ENCODE measurements at regions not wholly inside any gene's neighbourhood (a gene's known extent, or its start where the extent isn't known, plus 50 kb on each side); places are given as distances from the start of the nearest gene placed in this dataset.

- H3K36me3 ChIP-seq: no peaks in the 10 kb centered on the region
- H3K4me3 ChIP-seq: no peak overlapping the region
- H3K4me1 ChIP-seq (ENCODE audit: insufficient read depth): peaks cover 2% of the 10 kb centered on the region
- no peaks in the 10 kb centered on the region for H3K9me3 ChIP-seq
- TF ChIP-seq, protein P1, sequence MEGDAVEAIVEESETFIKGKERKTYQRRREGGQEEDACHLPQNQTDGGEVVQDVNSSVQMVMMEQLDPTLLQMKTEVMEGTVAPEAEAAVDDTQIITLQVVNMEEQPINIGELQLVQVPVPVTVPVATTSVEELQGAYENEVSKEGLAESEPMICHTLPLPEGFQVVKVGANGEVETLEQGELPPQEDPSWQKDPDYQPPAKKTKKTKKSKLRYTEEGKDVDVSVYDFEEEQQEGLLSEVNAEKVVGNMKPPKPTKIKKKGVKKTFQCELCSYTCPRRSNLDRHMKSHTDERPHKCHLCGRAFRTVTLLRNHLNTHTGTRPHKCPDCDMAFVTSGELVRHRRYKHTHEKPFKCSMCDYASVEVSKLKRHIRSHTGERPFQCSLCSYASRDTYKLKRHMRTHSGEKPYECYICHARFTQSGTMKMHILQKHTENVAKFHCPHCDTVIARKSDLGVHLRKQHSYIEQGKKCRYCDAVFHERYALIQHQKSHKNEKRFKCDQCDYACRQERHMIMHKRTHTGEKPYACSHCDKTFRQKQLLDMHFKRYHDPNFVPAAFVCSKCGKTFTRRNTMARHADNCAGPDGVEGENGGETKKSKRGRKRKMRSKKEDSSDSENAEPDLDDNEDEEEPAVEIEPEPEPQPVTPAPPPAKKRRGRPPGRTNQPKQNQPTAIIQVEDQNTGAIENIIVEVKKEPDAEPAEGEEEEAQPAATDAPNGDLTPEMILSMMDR (IDR thresholded peaks at IDR 0.05): no peak
- no peak for TF ChIP-seq POLR2A (IDR thresholded peaks at IDR 0.05)
- TF ChIP-seq EP300 (IDR thresholded peaks at IDR 0.05): no peak
- WGBS, 3 donors: 49 to 61% (median 53%) methylated on average over 3 of the region's 3 CpGs
- intact Hi-C loops (cut with DNase I): no loop called here
- no peak for DNase-seq
- H3K27me3 ChIP-seq: no peaks in the 10 kb centered on the region
- no peak overlapping the region for H3K27ac ChIP-seq
Observed at GRCh38 chr1:82810601-82811000, 1009.9 kb downstream of the ADGRL2 start.

DNA sequence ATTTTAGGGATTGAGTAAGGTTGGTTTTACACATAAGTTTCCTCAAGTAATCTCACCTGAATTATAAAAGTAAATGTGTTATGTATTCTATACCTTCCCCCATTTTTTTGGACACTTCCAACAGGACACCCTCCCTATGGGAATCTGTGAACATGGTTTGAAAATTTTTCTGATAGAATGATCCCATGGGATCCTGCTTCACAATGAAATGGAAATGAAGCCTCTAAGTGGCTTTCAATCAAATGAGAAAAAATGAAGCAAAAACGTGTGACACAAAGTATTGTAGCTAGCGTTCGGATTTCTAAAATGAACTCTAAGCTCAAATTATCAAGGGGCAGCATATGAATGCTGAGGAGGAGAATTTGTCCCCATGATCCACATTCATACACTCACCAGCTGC is 1006.8 kb downstream of the ADGRL2 start:
- Histone ChIP-seq H3K36me3 (no peaks in the 10 kb centered on the region), H3K4me1 (ENCODE audit: insufficient read depth) (no peaks in the 10 kb centered on the region), H3K27me3 (no peaks in the 10 kb centered on the region), H3K27ac (no peak overlapping the region), H3K4me3 (no peak overlapping the region), H3K9me3 (no peaks in the 10 kb centered on the region)
- WGBS, 3 donors: 89 to 91% (median 89%) methylated on average over 3 of the region's 3 CpGs
- intact Hi-C loops (cut with DNase I): no loop called here
- TF ChIP-seq POLR2A (IDR thresholded peaks at IDR 0.05) (no peak), EP300 (IDR thresholded peaks at IDR 0.05) (no peak)
- TF ChIP-seq, protein P1 (IDR thresholded peaks at IDR 0.05): no peak
- no peak for DNase-seq

DNA sequence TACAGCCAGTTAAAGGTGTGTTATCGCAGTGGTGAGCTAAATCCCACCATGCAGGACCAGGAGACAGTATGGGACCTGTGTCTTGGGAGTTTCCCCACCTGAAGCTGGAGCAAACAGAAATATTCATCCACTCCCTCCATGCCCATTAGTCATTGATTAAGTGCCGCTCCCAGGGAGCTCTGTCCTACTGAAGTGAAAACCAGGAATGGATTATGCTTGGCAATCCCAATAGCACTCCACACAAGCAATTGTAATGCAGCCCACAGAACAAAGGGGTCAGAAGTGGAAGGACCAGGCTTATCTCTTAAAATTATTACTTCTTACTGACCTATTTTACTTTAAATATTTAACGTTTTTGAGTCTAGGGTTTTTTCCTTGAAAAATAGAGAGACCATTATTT is 1005.4 kb downstream of the ADGRL2 start:
- no peak overlapping the region for H3K4me3 ChIP-seq
- H3K27me3 ChIP-seq: no peaks in the 10 kb centered on the region
- no peaks in the 10 kb centered on the region for H3K9me3 ChIP-seq
- H3K4me1 ChIP-seq (ENCODE audit: insufficient read depth): no peaks in the 10 kb centered on the region
- intact Hi-C loops (cut with DNase I): no loop called here
- no peak overlapping the region for H3K27ac ChIP-seq
- WGBS, 3 donors: 80 to 83% (median 82%) methylated on average over 3 of the region's 3 CpGs
- no peak for DNase-seq
- no peak for TF ChIP-seq EP300 (IDR thresholded peaks at IDR 0.05)
- TF ChIP-seq, protein P1 (IDR thresholded peaks at IDR 0.05): no peak
- no peak for TF ChIP-seq POLR2A (IDR thresholded peaks at IDR 0.05)
- H3K36me3 ChIP-seq: no peaks in the 10 kb centered on the region

GRCh38 chr1:82801176-82801575 is 1000.4 kb downstream of the ADGRL2 start:
- Histone ChIP-seq H3K36me3 (no peaks in the 10 kb centered on the region), H3K9me3 (no peaks in the 10 kb centered on the region), H3K4me3 (no peak overlapping the region), H3K27me3 (no peaks in the 10 kb centered on the region), H3K27ac (no peak overlapping the region), H3K4me1 (ENCODE audit: insufficient read depth) (no peaks in the 10 kb centered on the region)
- no peak for TF ChIP-seq POLR2A (IDR thresholded peaks at IDR 0.05)
- no peak for DNase-seq
- intact Hi-C loops (cut with DNase I): no loop called here
- WGBS, 3 donors: 58 to 76% (median 68%) methylated on average over 2 of the region's 2 CpGs

DNA sequence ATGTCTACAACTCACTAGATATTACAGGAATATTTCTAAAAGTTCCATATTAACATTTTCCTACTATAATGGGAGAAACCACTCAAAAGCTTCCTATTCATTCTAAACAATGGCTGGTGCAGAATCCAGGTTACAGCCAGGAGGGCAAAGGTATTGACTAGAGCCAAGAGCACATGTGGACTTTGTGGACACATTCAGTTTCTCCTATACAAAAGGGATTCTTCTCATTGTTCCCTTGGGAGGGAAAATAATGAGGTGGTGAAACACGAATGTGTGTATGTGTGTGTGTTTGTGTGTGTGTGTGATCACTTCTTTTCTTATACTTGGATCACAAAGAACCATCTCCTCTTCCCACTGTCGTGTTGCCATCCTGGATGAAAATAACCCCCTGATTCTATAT is 1000.0 kb downstream of the ADGRL2 start:
- no peaks in the 10 kb centered on the region for H3K27me3 ChIP-seq
- 88 to 94% (median 90%) methylated on average over 2 of the region's 2 CpGs for WGBS, 3 donors
- no peak overlapping the region for H3K4me3 ChIP-seq
- no peaks in the 10 kb centered on the region for H3K4me1 ChIP-seq (ENCODE audit: insufficient read depth)
- DNase-seq: no peak
- H3K9me3 ChIP-seq: no peaks in the 10 kb centered on the region
- H3K36me3 ChIP-seq: no peaks in the 10 kb centered on the region
- TF ChIP-seq, protein P1 (IDR thresholded peaks at IDR 0.05): no peak
- TF ChIP-seq EP300 (IDR thresholded peaks at IDR 0.05) (no peak), POLR2A (IDR thresholded peaks at IDR 0.05) (no peak)
- no peak overlapping the region for H3K27ac ChIP-seq
- intact Hi-C loops (cut with DNase I): no loop called here
